ENCODE measurements at regions not wholly inside any gene's neighbourhood (a gene's known extent, or its start where the extent isn't known, plus 50 kb on each side); places are given as distances from the start of the nearest gene placed in this dataset.
"Not testable (repeated sequence)": the region's sequence is repeated elsewhere in the genome, so short reads cannot be mapped to it uniquely, and the experiment has no call there.

- no peak for DNase-seq
Measured at GRCh38 chr5:106306313-106307028, 1364.3 kb downstream of the EFNA5 start.

- no peak for DNase-seq
Measured at GRCh38 chr5:106303911-106304310, 1366.8 kb downstream of the EFNA5 start.

GRCh38 chr5:106292654-106293053 lies 1378.1 kb downstream of the EFNA5 start:
- DNase-seq: no peak

GRCh38 chr5:106290841-106291240 lies 1379.9 kb downstream of the EFNA5 start:
- no peak for DNase-seq

- no peak for DNase-seq
Measured at GRCh38 chr5:106288979-106289378, 1381.8 kb downstream of the EFNA5 start.

GRCh38 chr5:106277540-106278096 lies 1393.1 kb downstream of the EFNA5 start:
- DNase-seq: no peak

GRCh38 chr5:106269252-106269843 lies 1401.4 kb downstream of the EFNA5 start:
- DNase-seq: no peak

GRCh38 chr5:106267256-106267655 lies 1403.5 kb downstream of the EFNA5 start:
- no peak for DNase-seq

- DNase-seq: no peak
Measured at GRCh38 chr5:106262395-106262794, 1408.3 kb downstream of the EFNA5 start.

- DNase-seq: not testable (repeated sequence)
Measured at GRCh38 chr5:106259431-106260090, 1411.2 kb downstream of the EFNA5 start.

GRCh38 chr5:106258591-106259125 lies 1412.1 kb downstream of the EFNA5 start:
- no peak for DNase-seq

GRCh38 chr5:106254784-106255183 lies 1416.0 kb downstream of the EFNA5 start:
- no peak for DNase-seq

GRCh38 chr5:106246044-106246745 lies 1424.5 kb downstream of the EFNA5 start:
- not testable (repeated sequence) for DNase-seq

- no peak for DNase-seq
Measured at GRCh38 chr5:106241409-106241808, 1429.3 kb downstream of the EFNA5 start.

- DNase-seq: no peak
Measured at GRCh38 chr5:106205916-106206571, 1464.7 kb downstream of the EFNA5 start.

GRCh38 chr5:106202035-106202434 lies 1468.7 kb downstream of the EFNA5 start:
- no peak for DNase-seq

GRCh38 chr5:106200971-106201370 lies 1469.8 kb downstream of the EFNA5 start:
- no peak for DNase-seq

- DNase-seq: no peak
Measured at GRCh38 chr5:106195679-106196474, 1474.9 kb downstream of the EFNA5 start.

GRCh38 chr5:106189121-106189809 lies 1481.5 kb downstream of the EFNA5 start:
- no peak for DNase-seq

GRCh38 chr5:106185661-106186081 lies 1485.1 kb downstream of the EFNA5 start:
- no peak for DNase-seq

GRCh38 chr5:106174903-106175302 lies 1495.8 kb downstream of the EFNA5 start:
- no peak for DNase-seq
